RWPE2 (cell line): ENCODE measurements at regions not wholly inside any gene's neighbourhood (a gene's known extent, or its start where the extent isn't known, plus 50 kb on each side); places are given as distances from the start of the nearest gene placed in this dataset.

Experiments used
- ATAC-seq: fragments of 200-7000 bp; cut with Tn5 transposase; 3 replicates; pipeline ENCODE4 v1.9.1; 2021; ENCODE audit warnings: low read depth
- DNase-seq: peaks from one replicate; pipeline ENCODE4 v3.0.0-alpha.2; 2020; ENCODE audit warnings: low spot score
- H3K27ac ChIP-seq: fragments of 450-650 bp; 2 replicates; pipeline ENCODE4 v1.5.1; 2017; ENCODE audit warnings: mild to moderate bottlenecking; ENCODE audit not compliant: poor library complexity, severe bottlenecking
- H3K27me3 ChIP-seq: fragments of 250-450 bp; sonication (Bioruptor Pico); 2 replicates; pipeline ENCODE4 v1.5.1; 2021; ENCODE audit warnings: mild to moderate bottlenecking, moderate library complexity; ENCODE audit not compliant: insufficient read depth, poor library complexity, severe bottlenecking
- H3K36me3 ChIP-seq: fragments of 250-450 bp; sonication (Bioruptor Pico); 2 replicates; pipeline ENCODE4 v1.5.1; 2020; ENCODE audit warnings: low read depth, mild to moderate bottlenecking, moderate library complexity
- H3K4me1 ChIP-seq: fragments of 250-450 bp; sonication (Bioruptor Pico); 2 replicates; pipeline ENCODE4 v1.5.1; 2021; ENCODE audit warnings: mild to moderate bottlenecking, moderate library complexity; ENCODE audit not compliant: insufficient read depth, poor library complexity, severe bottlenecking
- H3K4me3 ChIP-seq: fragments of 250-450 bp; sonication (Bioruptor Pico); 2 replicates; pipeline ENCODE4 v1.5.1; 2021; ENCODE audit warnings: mild to moderate bottlenecking, moderate library complexity; ENCODE audit not compliant: severe bottlenecking
- H3K9me3 ChIP-seq: fragments of 250-450 bp; sonication (Bioruptor Pico); 2 replicates; pipeline ENCODE4 v1.5.1; 2021; ENCODE audit warnings: mild to moderate bottlenecking, moderate library complexity; ENCODE audit not compliant: severe bottlenecking
- CTCF ChIP-seq: fragments of 450-650 bp; IDR thresholded peaks from one replicate; pipeline ENCODE4 v1.5.1; 2017; ENCODE audit warnings: mild to moderate bottlenecking, moderate library complexity; ENCODE audit not compliant: poor library complexity, severe bottlenecking

- no peak overlapping the region for H3K27ac ChIP-seq
- H3K4me3 ChIP-seq = no peak overlapping the region
- DNase-seq (no peak), ATAC-seq (no peak)
- H3K27me3 ChIP-seq = no peaks in the 10 kb centered on the region
- TF ChIP-seq CTCF = no peak
- H3K4me1 ChIP-seq = peaks cover 6% of the 10 kb centered on the region
- H3K36me3 ChIP-seq = no peaks in the 10 kb centered on the region
- no peaks in the 10 kb centered on the region for H3K9me3 ChIP-seq
Observed at GRCh38 chr2:66985906-66986305, 411.2 kb upstream of the ETAA1 start.

GRCh38 chr2:66987733-66988132 is 409.4 kb upstream of the ETAA1 start:
- Histone ChIP-seq H3K4me1 (peaks cover 6% of the 10 kb centered on the region), H3K4me3 (no peak overlapping the region), H3K9me3 (no peaks in the 10 kb centered on the region), H3K36me3 (no peaks in the 10 kb centered on the region), H3K27ac (no peak overlapping the region), H3K27me3 (no peaks in the 10 kb centered on the region)
- no peak for ATAC-seq
- no peak for DNase-seq
- TF ChIP-seq CTCF = no peak

GRCh38 chr2:66994654-66995053 is 402.5 kb upstream of the ETAA1 start:
- Histone ChIP-seq H3K4me3 (no peak overlapping the region), H3K9me3 (no peaks in the 10 kb centered on the region), H3K27me3 (no peaks in the 10 kb centered on the region), H3K4me1 (no peaks in the 10 kb centered on the region), H3K36me3 (no peaks in the 10 kb centered on the region), H3K27ac (no peak overlapping the region)
- TF ChIP-seq CTCF = no peak
- no peak for ATAC-seq
- DNase-seq = no peak

- TF ChIP-seq CTCF = no peak
- DNase-seq (no peak), ATAC-seq (no peak)
- Histone ChIP-seq H3K27me3 (no peaks in the 10 kb centered on the region), H3K4me3 (no peak overlapping the region), H3K9me3 (no peaks in the 10 kb centered on the region), H3K36me3 (no peaks in the 10 kb centered on the region), H3K4me1 (no peaks in the 10 kb centered on the region), H3K27ac (no peak overlapping the region)
Observed at GRCh38 chr2:66995636-66996035, 401.5 kb upstream of the ETAA1 start.

GRCh38 chr2:67002618-67003371 is 394.3 kb upstream of the ETAA1 start:
- no peak for ATAC-seq
- H3K4me3 ChIP-seq = no peak overlapping the region
- H3K4me1 ChIP-seq = no peaks in the 10 kb centered on the region

More at GRCh38 chr2:67002618-67003371, 394.3 kb upstream of the ETAA1 start:
- no peaks in the 10 kb centered on the region for H3K9me3 ChIP-seq
- H3K36me3 ChIP-seq = no peaks in the 10 kb centered on the region
- H3K27me3 ChIP-seq = no peaks in the 10 kb centered on the region
- TF ChIP-seq CTCF = peak; percentile 3
- no peak for DNase-seq
- H3K27ac ChIP-seq = no peak overlapping the region
